ENCODE measurements at regions not wholly inside any gene's neighbourhood (a gene's known extent, or its start where the extent isn't known, plus 50 kb on each side); places are given as distances from the start of the nearest gene placed in this dataset.

- Histone ChIP-seq H3K79me2 (ENCODE audit: control insufficient read depth, insufficient read depth, low read length) (no peaks in the 10 kb centered on the region), H3K4me2 (ENCODE audit: insufficient read depth, low read length) (no peak overlapping the region), H3K9ac (replicated peaks; ENCODE audit: extremely low read depth, insufficient read depth, low read length) (no peak overlapping the region), H3K4me3 (replicated peaks in 1 of 3; ENCODE audit: insufficient read depth in 1 of 3, low read depth in 1 of 3, low read length in 3 of 3) (no peak overlapping the region), H4K20me1 (replicated peaks; ENCODE audit: control insufficient read depth, extremely low read depth, insufficient read depth, low read length) (no peaks in the 10 kb centered on the region), H3K36me3 (ENCODE audit: control insufficient read depth in 2 of 2, extremely low read depth in 1 of 2, insufficient read depth in 2 of 2, low read length in 2 of 2) (no peaks in the 10 kb centered on the region), H2AFZ (ENCODE audit: low read depth, low read length) (no peak overlapping the region), H3K27ac (ENCODE audit: insufficient read depth, low read depth, low read length) (no peak overlapping the region), H3K9me1 (replicated peaks; ENCODE audit: control insufficient read depth, extremely low read depth, insufficient read depth, low read length) (no peaks in the 10 kb centered on the region), H3K9me3 (replicated peaks; ENCODE audit: control insufficient read depth, insufficient read depth, low read length) (no peaks in the 10 kb centered on the region), H3K27me3 (ENCODE audit: control insufficient read depth in 2 of 2, insufficient read depth in 2 of 2, low read length in 2 of 2) (peaks cover 2 to 6% of the 10 kb centered on the region in 2 experiments), H3K4me1 (ENCODE audit: control insufficient read depth, extremely low read depth, insufficient read depth, low read length) (no peaks in the 10 kb centered on the region)
- no peak for DNase-seq (ENCODE audit: low read depth, low spot score)
- no TSS peak for BruUV-seq (replicated peaks)
- CTCF ChIA-PET: interaction anchor here (2.3 kb wide), 1 partner anchor 8 kb away, joined by 12 read pairs; no protein-coding TSS in a partner anchor
- dilution Hi-C loops (cut with MboI; ENCODE audit: extremely low pct_ligation_motif_present, low sequenced_read_pairs): no loop called here
- TF ChIP-seq CTCF (IDR thresholded peaks at IDR 0.05; ENCODE audit: extremely low read depth in 1 of 2, insufficient read depth in 1 of 2, low read depth in 1 of 2, low read length in 2 of 2) (no peak), JUN (IDR thresholded peaks at IDR 0.05; ENCODE audit: borderline replicate concordance, insufficient read depth, insufficient read length, low read depth) (no peak), GATA2 (IDR thresholded peaks at IDR 0.05; ENCODE audit: insufficient read depth, insufficient read length, low read depth, low read length) (no peak), EZH2 (IDR thresholded peaks at IDR 0.05; ENCODE audit: borderline replicate concordance, low read depth, low read length, severe bottlenecking) (no peak), POLR2AphosphoS5 (IDR thresholded peaks at IDR 0.05; ENCODE audit: insufficient read depth, low read depth, low read length) (no peak), POLR2A (IDR thresholded peaks at IDR 0.05; ENCODE audit: low read depth, low read length) (no peak), MYC (IDR thresholded peaks at IDR 0.05; ENCODE audit: low read depth, low read length) (no peak), FOS (IDR thresholded peaks at IDR 0.05; ENCODE audit: borderline replicate concordance, insufficient read depth, low read length) (no peak)
- TF ChIP-seq, protein P1, sequence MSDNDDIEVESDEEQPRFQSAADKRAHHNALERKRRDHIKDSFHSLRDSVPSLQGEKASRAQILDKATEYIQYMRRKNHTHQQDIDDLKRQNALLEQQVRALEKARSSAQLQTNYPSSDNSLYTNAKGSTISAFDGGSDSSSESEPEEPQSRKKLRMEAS (IDR thresholded peaks at IDR 0.05; ENCODE audit: insufficient read depth, insufficient read length): no peak
- no peak for FAIRE-seq
- POLR2A ChIA-PET: no interaction called here
- intact Hi-C loops (cut with micrococcal nuclease): no loop called here
Observed at GRCh38 chr10:62618576-62619412, 185.7 kb upstream of the ADO start.
